Esophagus squamous epithelium (tissue), 4 donors: ENCODE measurements at regions not wholly inside any gene's neighbourhood (a gene's known extent, or its start where the extent isn't known, plus 50 kb on each side); places are given as distances from the start of the nearest gene placed in this dataset.

Experiments
- CTCF ChIP-seq, 6 experiments: fragments of 450-650 bp in 4 of 6; fragments of 200-600 bp in 2 of 6; sonication (generic) in 2 of 6; IDR thresholded peaks; one replicate each; pipeline ENCODE4 v1.5.1; 2016 to 2019; ENCODE audit warnings: antibody characterized with exemption in 6 of 6, mild to moderate bottlenecking in 4 of 6, moderate library complexity in 4 of 6
- POLR2A ChIP-seq, 4 donors: fragments of 450-650 bp; IDR thresholded peaks; one replicate each; pipeline ENCODE4 v1.6.1; 2017; ENCODE audit warnings: antibody characterized with exemption in 4 of 4, mild to moderate bottlenecking in 4 of 4, moderate library complexity in 3 of 4

GRCh38 chr16:56137269-56137668, 54.0 kb upstream of the GNAO1 start:
- no peak for TF ChIP-seq CTCF (IDR thresholded peaks at IDR 0.05)
- no peak for TF ChIP-seq POLR2A (IDR thresholded peaks at IDR 0.05)
